H1 (cell line): ENCODE measurements at regions not wholly inside any gene's neighbourhood (a gene's known extent, or its start where the extent isn't known, plus 50 kb on each side); places are given as distances from the start of the nearest gene placed in this dataset.

Source experiments
- CTCF ChIA-PET: fragments of 300-600 bp; sonication (Branson Sonifier 250); formaldehyde crosslinking; loops from one replicate; lab custom pipeline; 2021; ENCODE audit not compliant: partially characterized antibody; lab: Charles Lee
- POLR2A ChIA-PET: fragments of 300-600 bp; sonication (Branson Sonifier 250); formaldehyde crosslinking; loops from one replicate; lab custom pipeline; 2021; ENCODE audit warnings: inconsistent platforms; ENCODE audit not compliant: partially characterized antibody; lab: Charles Lee
- DNase-seq, 2 experiments: peaks; one replicate each; pipeline versions ENCODE4 v3.0.0 to v3.0.0-alpha.2; 2010 to 2022; ENCODE audit warnings: low spot score in 2 of 2, low read depth in 1 of 2, mixed read lengths in 1 of 2
- FAIRE-seq: peaks from 2 replicates; lab custom pipeline; 2011; peaks lifted over from hg19 to GRCh38; lab: Jason Lieb, UNC
- H2AFZ ChIP-seq: 2 replicates; pipeline ENCODE4 v1.8.1; 2012; ENCODE audit warnings: low read length, inconsistent platforms
- H2AK5ac ChIP-seq: 2 replicates; pipeline ENCODE4 v1.6.1; 2013; ENCODE audit warnings: low read depth, low read length
- H2BK120ac ChIP-seq: replicated peaks from 2 replicates; pipeline ENCODE3; 2013; ENCODE audit warnings: low read depth, low read length, inconsistent platforms
- H2BK12ac ChIP-seq: 2 replicates; pipeline ENCODE4 v1.6.1; 2013; ENCODE audit warnings: low read depth, low read length
- H2BK15ac ChIP-seq: 2 replicates; pipeline ENCODE4 v1.6.1; 2013; ENCODE audit warnings: low read length
- H2BK20ac ChIP-seq: 2 replicates; pipeline ENCODE4 v1.6.1; 2013; ENCODE audit warnings: low read length
- H2BK5ac ChIP-seq: 2 replicates; pipeline ENCODE4 v1.6.1; 2013; ENCODE audit warnings: low read depth, low read length
- H3K14ac ChIP-seq: 2 replicates; pipeline ENCODE4 v1.6.1; 2013; ENCODE audit warnings: inconsistent platforms; ENCODE audit not compliant: insufficient read length
- H3K18ac ChIP-seq: 2 replicates; pipeline ENCODE4 v1.6.1; 2013; ENCODE audit warnings: low read length; ENCODE audit errors: extremely low read depth
- H3K23ac ChIP-seq: 2 replicates; pipeline ENCODE4 v1.6.1; 2013; ENCODE audit warnings: inconsistent platforms; ENCODE audit not compliant: insufficient read length
- H3K23me2 ChIP-seq: 2 replicates; pipeline ENCODE4 v1.6.1; 2013; ENCODE audit warnings: low read depth, low read length
- H3K27ac ChIP-seq: 2 replicates; pipeline ENCODE4 v1.6.1; 2011; ENCODE audit warnings: low read depth, low read length, inconsistent platforms
- H3K27me3 ChIP-seq, 4 experiments: replicated peaks in 1 of 4; 1 replicate in 1 of 4; 2 replicates in 3 of 4; pipeline versions ENCODE4 v1.6.1 to v1.8.1; 2011 to 2013; ENCODE audit warnings: low read length in 3 of 4, mild to moderate bottlenecking in 3 of 4, inconsistent platforms in 2 of 4, mixed read lengths in 2 of 4, moderate library complexity in 1 of 4; ENCODE audit not compliant: control insufficient read depth in 3 of 4, insufficient read depth in 3 of 4; ENCODE audit errors: extremely low read depth in 1 of 4
- H3K36me3 ChIP-seq, 4 experiments: 2 replicates each; pipeline versions ENCODE4 v1.6.1 to v1.8.1; 2011 to 2013; ENCODE audit warnings: mild to moderate bottlenecking in 4 of 4, low read length in 3 of 4, moderate library complexity in 2 of 4, control low read depth in 1 of 4, inconsistent platforms in 1 of 4; ENCODE audit not compliant: insufficient read depth in 4 of 4, control insufficient read depth in 2 of 4
- H3K4ac ChIP-seq: replicated peaks from 2 replicates; pipeline ENCODE3; 2013; ENCODE audit warnings: low read length, low read depth, mixed read lengths, inconsistent platforms; ENCODE audit not compliant: insufficient read length
- H3K4me1 ChIP-seq, 4 experiments: replicated peaks in 1 of 4; 1 replicate in 1 of 4; 2 replicates in 3 of 4; pipeline versions ENCODE4 v1.6.1 to v1.8.1; 2011 to 2013; ENCODE audit warnings: low read length in 3 of 4, inconsistent platforms in 2 of 4, mixed read lengths in 1 of 4; ENCODE audit not compliant: insufficient read depth in 4 of 4, control insufficient read depth in 3 of 4
- H3K4me2 ChIP-seq, 2 experiments: 2 replicates each; pipeline versions ENCODE4 v1.6.1 to v1.8.1; 2011 to 2013; ENCODE audit warnings: low read depth in 2 of 2, low read length in 2 of 2, control low read depth in 1 of 2, inconsistent platforms in 1 of 2, mild to moderate bottlenecking in 1 of 2; ENCODE audit not compliant: insufficient read depth in 1 of 2
- H3K4me3 ChIP-seq, 4 experiments: fragments of 200-600, 300-600 bp in 1 of 4; sonication (generic), shearing (Covaris generic), sonication (Bioruptor Twin) in 1 of 4; 2 replicates each; pipeline versions ENCODE4 v1.5.1 to v1.8.1; 2011 to 2016; ENCODE audit warnings: low read length in 4 of 4, low read depth in 3 of 4, control low read depth in 2 of 4, inconsistent platforms in 2 of 4, mild to moderate bottlenecking in 2 of 4, mixed read lengths in 1 of 4, moderate library complexity in 1 of 4; ENCODE audit not compliant: insufficient read depth in 2 of 4; ENCODE audit errors: extremely low read depth in 1 of 4
- H3K56ac ChIP-seq: replicated peaks from 2 replicates; pipeline ENCODE3; 2013; ENCODE audit warnings: low read depth, mild to moderate bottlenecking, mixed read lengths, low read length, inconsistent platforms; ENCODE audit not compliant: insufficient read length
- H3K79me1 ChIP-seq: 2 replicates; pipeline ENCODE4 v1.6.1; 2013; ENCODE audit warnings: low read depth, low read length, control low read depth
- H3K79me2 ChIP-seq, 2 experiments: 2 replicates each; pipeline versions ENCODE4 v1.6.1 to v1.8.1; 2012 to 2013; ENCODE audit warnings: low read length in 2 of 2, mild to moderate bottlenecking in 2 of 2, inconsistent platforms in 1 of 2; ENCODE audit not compliant: insufficient read depth in 2 of 2, control insufficient read depth in 1 of 2
- H3K9ac ChIP-seq, 4 experiments: replicated peaks in 1 of 4; 1 replicate in 1 of 4; 2 replicates in 3 of 4; pipeline versions ENCODE4 v1.6.1 to v1.8.1; 2011 to 2013; ENCODE audit warnings: low read depth in 3 of 4, low read length in 3 of 4, control low read depth in 2 of 4, mild to moderate bottlenecking in 2 of 4, moderate library complexity in 2 of 4, inconsistent platforms in 1 of 4; ENCODE audit errors: extremely low read depth in 1 of 4
- H3K9me3 ChIP-seq, 2 experiments: 2 replicates each; pipeline versions ENCODE4 v1.6.1 to v1.8.1; 2012 to 2013; ENCODE audit warnings: mild to moderate bottlenecking in 2 of 2, moderate library complexity in 2 of 2, control low read depth in 1 of 2, inconsistent platforms in 1 of 2, low read depth in 1 of 2, low read length in 1 of 2, mixed read lengths in 1 of 2; ENCODE audit not compliant: insufficient read depth in 2 of 2
- H4K20me1 ChIP-seq, 2 experiments: replicated peaks in 1 of 2; 2 replicates each; pipeline versions ENCODE3 to v1.8.1; 2011 to 2013; ENCODE audit warnings: inconsistent platforms in 2 of 2, low read length in 2 of 2, mild to moderate bottlenecking in 1 of 2; ENCODE audit not compliant: insufficient read depth in 2 of 2, control insufficient read depth in 1 of 2
- H4K5ac ChIP-seq: 2 replicates; pipeline ENCODE4 v1.6.1; 2013; ENCODE audit warnings: low read length, low read depth, mixed read lengths, inconsistent platforms; ENCODE audit not compliant: insufficient read length
- H4K8ac ChIP-seq: 2 replicates; pipeline ENCODE4 v1.8.0; 2013; ENCODE audit warnings: mild to moderate bottlenecking, moderate library complexity, low read length, inconsistent platforms; ENCODE audit not compliant: insufficient read depth; ENCODE audit errors: extremely low read depth
- H4K91ac ChIP-seq: replicated peaks from 2 replicates; pipeline ENCODE3; 2013; ENCODE audit warnings: low read length, mixed read lengths, inconsistent platforms; ENCODE audit not compliant: insufficient read length
- BACH1 ChIP-seq: IDR thresholded peaks from 2 replicates; pipeline ENCODE4 v1.6.1; 2012; ENCODE audit warnings: low read length, improper control_type of control experiment
- BCL11A ChIP-seq, 2 experiments: IDR thresholded peaks; one replicate each; pipeline ENCODE4 v1.6.1; 2011; ENCODE audit warnings: low read depth in 2 of 2, low read length in 2 of 2, mild to moderate bottlenecking in 2 of 2
- BRCA1 ChIP-seq: IDR thresholded peaks from 2 replicates; pipeline ENCODE4 v1.6.1; 2012; ENCODE audit warnings: low read depth, low read length, improper control_type of control experiment
- CTBP2 ChIP-seq: IDR thresholded peaks from 2 replicates; pipeline ENCODE4 v1.7.0; 2011; ENCODE audit warnings: borderline replicate concordance, mild to moderate bottlenecking, moderate library complexity, mixed read lengths, low read length; ENCODE audit not compliant: insufficient read depth, insufficient read length
- RFX5 ChIP-seq: IDR thresholded peaks from 2 replicates; pipeline ENCODE4 v1.6.1; 2011; ENCODE audit warnings: low read depth, low read length, improper control_type of control experiment, borderline replicate concordance
- SIRT6 ChIP-seq: IDR thresholded peaks from one replicate; pipeline ENCODE4 v1.7.1; 2012; ENCODE audit warnings: low read length, inconsistent platforms
- TBP ChIP-seq: IDR thresholded peaks from 2 replicates; pipeline ENCODE4 v1.6.1; 2011; ENCODE audit warnings: low read depth, low read length, improper control_type of control experiment
- WGBS, 2 experiments: shearing (Covaris generic) in 1 of 2; methylation state at CpG; one replicate each; pipeline versions ENCODE4 v1.1.6 to v1.1.7; 2013 to 2015; ENCODE audit warnings: low lambda C conversion rate in 2 of 2, mixed read lengths in 2 of 2, inconsistent platforms in 1 of 2, low coverage in 1 of 2, missing lambda C conversion rate in 1 of 2; ENCODE audit not compliant: insufficient replicate concordance in 2 of 2, insufficient coverage in 1 of 2, insufficient read length in 1 of 2; ENCODE audit errors: extremely low coverage in 1 of 2, missing lambda C conversion rate in 1 of 2; 5-methylcytosine and 5-hydroxymethylcytosine counted together

DNA sequence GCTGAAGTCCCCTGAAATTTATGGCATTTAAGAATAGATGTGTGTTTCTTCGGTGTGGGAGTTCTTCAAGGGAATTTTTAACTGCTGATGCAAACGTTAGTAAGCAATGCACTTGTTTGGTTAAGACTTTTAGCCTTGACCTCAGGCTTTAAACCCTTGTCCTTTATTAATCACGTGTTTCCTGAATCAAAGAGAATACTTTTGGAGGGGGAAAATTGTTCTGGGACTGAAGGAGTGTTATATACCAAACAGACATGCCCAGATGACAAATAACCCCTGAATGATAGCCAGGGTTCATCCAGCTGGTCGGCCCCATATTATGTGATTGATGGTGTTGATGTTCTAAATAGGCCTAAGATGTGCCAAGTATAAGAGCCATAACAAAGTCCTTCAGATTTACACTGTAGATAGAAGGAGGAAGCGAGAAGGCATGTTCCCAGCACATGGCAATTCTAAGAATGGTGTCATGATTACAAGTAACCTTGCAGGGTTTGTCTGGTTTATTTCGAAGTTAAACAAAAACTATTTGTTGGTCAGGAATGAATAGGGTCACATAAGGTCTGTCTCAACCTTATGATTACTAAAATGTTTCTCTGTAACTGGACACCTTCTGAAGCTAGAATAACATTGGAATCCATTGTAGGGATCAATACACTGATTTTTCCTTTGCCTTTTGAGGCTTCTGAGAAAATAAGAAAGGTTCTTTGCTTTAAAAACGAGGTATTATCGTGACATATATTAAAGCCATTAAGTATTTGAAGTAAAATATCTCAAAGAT, 124.2 kb upstream of the SEM1 start:
- Histone ChIP-seq H2AFZ (0 out of 2 replicates have a peak overlapping the region, but pooled peaks have one; percentile 1), H4K20me1 (no peaks in the 10 kb centered on the region), H3K23me2 (no peaks in the 10 kb centered on the region), H3K56ac (no peak overlapping the region), H3K14ac (no peak overlapping the region), H3K27me3 (no peaks in the 10 kb centered on the region), H3K79me1 (no peaks in the 10 kb centered on the region), H2BK12ac (no peak overlapping the region), H4K8ac (no peak overlapping the region), H3K4me1 (no peaks in the 10 kb centered on the region), H2BK15ac (no peak overlapping the region), H4K5ac (no peak overlapping the region), H3K23ac (no peak overlapping the region), H3K4me3 (no peak overlapping the region), H2AK5ac (no peak overlapping the region), H2BK5ac (no peak overlapping the region), H3K18ac (no peak overlapping the region), H2BK20ac (no peak overlapping the region), H3K36me3 (no peaks in the 10 kb centered on the region), H3K4me2 (no peak overlapping the region), H2BK120ac (no peak overlapping the region), H4K91ac (no peak overlapping the region), H3K4ac (no peak overlapping the region), H3K27ac (no peak overlapping the region), H3K9me3 (no peaks in the 10 kb centered on the region), H3K79me2 (no peaks in the 10 kb centered on the region), H3K9ac (no peak overlapping the region)
- WGBS, 2 experiments, result 89% methylated on average over 8 of the region's 8 CpGs; no CpG with 5 or more reads in 1 of the 2 experiments
- ChIA-PET CTCF (no interaction called here), POLR2A (no interaction called here)
- DNase-seq (no peak), FAIRE-seq (no peak)
- TF ChIP-seq CTBP2 (no peak), BCL11A (IDR thresholded peaks at IDR 0.05; ENCODE audit: low read depth in 2 of 2, low read length in 2 of 2) (no peak), TBP (no peak), SIRT6 (no peak), RFX5 (no peak), BRCA1 (no peak), BACH1 (no peak)
